ENCODE measurements at regions not wholly inside any gene's neighbourhood (a gene's known extent, or its start where the extent isn't known, plus 50 kb on each side); places are given as distances from the start of the nearest gene placed in this dataset.

GRCh38 chrX:13890806-13891205 is 73.9 kb upstream of the GPM6B start:
- Histone ChIP-seq H3K4me3 (no peak overlapping the region), H3K36me3 (ENCODE audit: low read depth) (no peaks in the 10 kb centered on the region), H3K4me2 (no peak overlapping the region), H3K27ac (no peak overlapping the region), H4K20me1 (ENCODE audit: insufficient read depth) (no peaks in the 10 kb centered on the region), H3K4me1 (replicated peaks; ENCODE audit: insufficient read depth) (no peaks in the 10 kb centered on the region), H3F3A (ENCODE audit: insufficient read depth, low read depth) (no peaks in the 10 kb centered on the region), H3K27me3 (ENCODE audit: insufficient read depth, low read depth) (no peaks in the 10 kb centered on the region), H2AFZ (no peak overlapping the region), H3K9me2 (ENCODE audit: insufficient read depth) (no peaks in the 10 kb centered on the region), H3K9me3 (ENCODE audit: insufficient read depth, low read depth) (no peaks in the 10 kb centered on the region), H3K79me2 (ENCODE audit: low read depth) (no peaks in the 10 kb centered on the region)
- CTCF ChIA-PET: no interaction called here
- POLR2A ChIA-PET (ENCODE audit: unreplicated experiment): no interaction called here
- TF ChIP-seq EZH2 (IDR thresholded peaks at IDR 0.05; ENCODE audit: low read depth): no peak
- no peak for TF ChIP-seq CTCF (conservative IDR thresholded peaks at IDR 0.05)
- DNase-seq: no peak
- intact Hi-C loops (cut with micrococcal nuclease; ENCODE audit: unreplicated experiment): no loop called here
- BruUV-seq (replicated peaks): no TSS peak

- Histone ChIP-seq H4K20me1 (ENCODE audit: insufficient read depth) (no peaks in the 10 kb centered on the region), H3F3A (ENCODE audit: insufficient read depth, low read depth) (no peaks in the 10 kb centered on the region), H2AFZ (no peak overlapping the region), H3K4me2 (no peak overlapping the region), H3K27me3 (ENCODE audit: insufficient read depth, low read depth) (no peaks in the 10 kb centered on the region), H3K79me2 (ENCODE audit: low read depth) (no peaks in the 10 kb centered on the region), H3K4me1 (replicated peaks; ENCODE audit: insufficient read depth) (no peaks in the 10 kb centered on the region), H3K27ac (no peak overlapping the region), H3K9me2 (ENCODE audit: insufficient read depth) (no peaks in the 10 kb centered on the region), H3K36me3 (ENCODE audit: low read depth) (no peaks in the 10 kb centered on the region), H3K9me3 (ENCODE audit: insufficient read depth, low read depth) (no peaks in the 10 kb centered on the region), H3K4me3 (no peak overlapping the region)
- ChIA-PET CTCF (no interaction called here), POLR2A (ENCODE audit: unreplicated experiment) (no interaction called here)
- no peak for DNase-seq
- intact Hi-C loops (cut with micrococcal nuclease; ENCODE audit: unreplicated experiment): no loop called here
- BruUV-seq (replicated peaks): no TSS peak
- TF ChIP-seq EZH2 (IDR thresholded peaks at IDR 0.05; ENCODE audit: low read depth) (no peak), CTCF (conservative IDR thresholded peaks at IDR 0.05) (no peak)
Measured at GRCh38 chrX:13888284-13888683, 71.4 kb upstream of the GPM6B start.

- H3K27me3 ChIP-seq (ENCODE audit: insufficient read depth, low read depth): no peaks in the 10 kb centered on the region
- H2AFZ ChIP-seq: no peak overlapping the region
- no peaks in the 10 kb centered on the region for H3K9me3 ChIP-seq (ENCODE audit: insufficient read depth, low read depth)
- H3K9me2 ChIP-seq (ENCODE audit: insufficient read depth): no peaks in the 10 kb centered on the region
- no peak overlapping the region for H3K4me3 ChIP-seq
- H3K4me2 ChIP-seq: no peak overlapping the region
- H3K36me3 ChIP-seq (ENCODE audit: low read depth): no peaks in the 10 kb centered on the region
- DNase-seq: no peak
- no peaks in the 10 kb centered on the region for H3F3A ChIP-seq (ENCODE audit: insufficient read depth, low read depth)
- H3K79me2 ChIP-seq (ENCODE audit: low read depth): no peaks in the 10 kb centered on the region
- POLR2A ChIA-PET (ENCODE audit: unreplicated experiment): no interaction called here
- intact Hi-C loops (cut with micrococcal nuclease; ENCODE audit: unreplicated experiment): no loop called here
- no TSS peak for BruUV-seq (replicated peaks)
- no peak for TF ChIP-seq EZH2 (IDR thresholded peaks at IDR 0.05; ENCODE audit: low read depth)
- TF ChIP-seq CTCF (conservative IDR thresholded peaks at IDR 0.05): no peak
- H4K20me1 ChIP-seq (ENCODE audit: insufficient read depth): no peaks in the 10 kb centered on the region
- CTCF ChIA-PET: no interaction called here
- no peak overlapping the region for H3K27ac ChIP-seq
- no peaks in the 10 kb centered on the region for H3K4me1 ChIP-seq (replicated peaks; ENCODE audit: insufficient read depth)
Measured at GRCh38 chrX:13885591-13885990, 68.7 kb upstream of the GPM6B start.

All from PC-9 (cell line).